GM21576 (cell line): ENCODE measurements at regions not wholly inside any gene's neighbourhood (a gene's known extent, or its start where the extent isn't known, plus 50 kb on each side); places are given as distances from the start of the nearest gene placed in this dataset.

Experiments
- ATAC-seq: cut with Tn5 transposase; IDR thresholded peaks from one replicate; pipeline ENCODE4 v1.9.1; 2021; ENCODE audit warnings: mild to moderate bottlenecking, moderate library complexity; ENCODE audit not compliant: unreplicated experiment

DNA sequence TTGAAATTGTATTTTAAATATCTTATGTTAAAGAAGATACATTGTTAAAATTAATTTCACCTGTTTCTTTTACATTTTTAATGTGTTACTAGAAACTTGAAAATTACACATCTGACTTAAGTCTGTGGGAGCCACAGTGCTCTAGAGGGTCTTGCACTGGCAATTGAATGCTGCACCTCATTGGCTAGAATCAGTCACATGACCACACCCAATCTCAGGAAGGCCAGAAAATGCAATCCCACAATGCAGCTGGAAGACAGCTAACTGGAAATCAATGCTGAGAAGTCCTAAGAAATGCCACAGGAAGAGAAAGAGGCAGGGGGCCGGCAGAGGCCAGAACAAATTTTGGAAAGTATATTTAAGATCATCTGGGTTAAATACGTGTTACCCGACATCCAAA is 189.2 kb upstream of the POU3F3 start:
- ATAC-seq = no peak

- ATAC-seq = no peak
These were observed 185.3 kb upstream of the POU3F3 start for GRCh38 chr2:104668631-104669030.

- ATAC-seq = no peak
These were observed 180.7 kb upstream of the POU3F3 start for GRCh38 chr2:104673225-104673624.

- ATAC-seq = no peak
These were observed 175.7 kb upstream of the POU3F3 start for GRCh38 chr2:104678181-104678580.

DNA sequence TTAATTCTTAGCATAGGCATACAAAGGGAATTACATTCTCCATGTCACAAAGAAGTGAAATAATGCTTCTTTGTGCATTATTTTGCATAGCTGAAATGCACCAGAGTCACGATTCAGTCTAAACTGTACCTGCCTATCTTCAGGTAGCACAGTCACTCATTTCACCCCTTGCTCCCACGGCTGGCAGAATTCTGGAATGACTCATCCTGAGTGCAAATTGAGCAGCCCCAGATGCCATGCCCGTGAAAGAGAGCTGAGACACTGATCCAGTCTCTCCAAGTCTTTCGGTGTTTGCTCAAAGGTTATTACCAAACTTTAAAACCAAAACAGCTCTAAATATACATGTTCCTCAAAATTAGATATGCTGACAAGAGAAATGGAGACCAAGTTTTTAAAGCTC is 168.3 kb upstream of the POU3F3 start:
- no peak for ATAC-seq

DNA sequence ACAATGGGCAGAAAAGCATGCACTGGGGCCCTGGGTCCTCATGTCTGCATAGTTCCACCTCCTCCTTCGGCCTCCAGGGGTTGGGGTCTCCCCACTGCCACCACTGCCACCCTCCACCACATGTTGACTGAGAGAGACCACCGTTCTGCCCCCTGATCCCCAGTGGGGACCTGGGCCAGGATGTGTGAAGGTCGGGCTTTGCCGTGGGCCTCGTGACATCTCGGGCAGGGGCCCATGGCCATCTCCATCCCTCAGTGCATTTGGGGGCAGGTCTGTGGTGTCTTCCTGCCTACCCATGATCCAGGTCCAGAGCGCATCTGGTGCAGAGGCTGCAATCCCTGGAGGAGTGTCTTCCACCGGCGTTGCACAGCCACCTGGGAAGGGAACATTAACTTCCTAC is 166.8 kb upstream of the POU3F3 start:
- no peak for ATAC-seq

DNA sequence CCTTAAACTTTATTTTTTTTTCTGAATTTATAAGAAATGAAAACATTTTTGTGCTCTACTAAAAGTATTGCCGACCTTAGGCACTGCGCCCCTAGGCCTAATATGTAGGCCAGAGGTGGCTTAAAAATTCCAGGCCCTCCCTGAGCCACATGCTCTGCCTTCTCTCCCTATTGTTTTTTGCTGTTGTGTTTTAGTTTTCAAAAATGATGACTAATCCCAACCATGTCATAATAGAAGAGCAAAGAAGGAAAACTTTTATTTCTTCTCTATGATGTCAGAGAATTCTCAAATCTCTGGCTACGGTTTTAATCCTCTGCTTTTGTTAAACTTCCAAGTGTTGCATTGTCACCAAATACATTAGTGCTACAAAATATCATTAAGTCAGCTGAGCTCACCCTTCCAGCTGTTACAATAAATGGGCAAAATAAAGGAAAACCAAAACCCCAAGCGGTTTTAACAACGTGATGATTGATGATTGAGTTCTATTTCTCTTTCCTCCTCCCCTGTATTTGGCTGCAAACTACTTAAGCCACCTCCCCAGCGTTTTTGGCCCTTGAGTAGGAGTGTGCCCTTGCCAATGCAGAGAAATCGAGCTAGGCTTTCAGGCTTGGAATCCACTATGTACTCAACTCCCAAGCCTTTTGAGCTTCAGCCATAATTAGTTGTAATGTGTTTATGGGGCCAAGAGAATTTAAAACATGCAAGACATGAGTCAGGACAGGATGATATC is 163.5 kb upstream of the POU3F3 start:
- ATAC-seq = no peak

- ATAC-seq = no peak
These were observed 155.6 kb upstream of the POU3F3 start for GRCh38 chr2:104698276-104698675.

DNA sequence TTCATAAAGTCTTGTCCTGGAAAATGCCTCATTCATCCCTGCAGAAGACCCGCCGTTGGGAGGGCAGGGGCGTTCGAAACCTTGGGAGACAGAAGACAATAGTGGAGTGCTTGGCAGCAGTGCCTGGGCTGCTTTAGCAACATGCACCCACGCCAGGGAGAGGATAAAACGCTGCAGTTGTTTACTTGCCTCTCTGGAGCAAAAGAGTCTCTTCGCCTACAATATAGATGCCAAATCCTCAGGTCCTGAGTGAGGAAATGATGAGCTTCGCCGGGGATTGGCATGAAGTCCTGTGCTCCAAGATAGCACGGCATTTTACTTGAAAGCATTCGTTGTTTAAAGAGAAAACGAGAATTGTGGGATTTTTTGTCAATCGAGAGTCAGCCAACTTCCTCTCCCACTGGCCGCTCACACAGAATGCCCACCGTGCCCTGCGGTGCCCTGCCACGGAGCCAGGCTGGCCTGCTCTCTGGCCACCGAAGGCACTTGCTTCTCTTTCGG is 152.5 kb upstream of the POU3F3 start:
- no peak for ATAC-seq

DNA sequence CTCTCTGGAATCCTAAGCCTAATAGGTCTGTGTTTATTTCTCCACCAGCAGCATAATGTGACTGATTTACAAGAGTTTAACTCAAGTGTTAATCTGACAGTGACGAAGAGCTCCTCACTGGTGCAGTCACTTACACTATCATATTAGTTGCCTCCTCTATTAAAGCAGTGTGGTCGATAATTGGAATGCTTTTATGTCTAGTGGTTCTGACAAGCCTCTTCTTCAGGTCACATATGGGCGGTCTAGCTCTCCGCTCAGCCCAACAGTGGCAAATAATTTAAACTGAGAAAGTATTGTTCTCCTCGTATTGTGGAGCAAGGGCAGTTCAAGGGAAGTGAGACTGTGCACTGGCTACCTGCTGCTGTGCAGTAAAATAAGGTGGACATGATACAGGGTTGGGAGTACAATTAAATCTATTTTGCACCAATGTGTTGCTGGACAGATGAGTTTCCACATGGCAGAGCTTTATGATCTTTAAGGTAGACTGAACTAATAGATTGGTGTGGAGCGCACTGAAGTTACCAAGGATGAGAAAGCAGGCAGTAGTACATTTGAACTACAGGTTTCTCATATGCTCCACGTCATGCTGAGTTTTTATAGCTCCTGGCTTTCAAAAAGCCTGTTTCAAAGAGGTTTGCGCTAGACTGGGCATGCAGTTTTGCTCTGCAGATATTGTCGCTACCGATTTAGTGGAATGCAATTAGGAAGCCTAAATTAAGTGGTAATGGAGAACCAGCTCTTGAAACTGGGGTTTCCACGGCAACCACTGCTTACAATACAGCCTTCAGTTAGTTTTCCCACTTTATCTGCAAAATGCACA is 151.7 kb upstream of the POU3F3 start:
- no peak for ATAC-seq

- no peak for ATAC-seq
These were observed 150.2 kb upstream of the POU3F3 start for GRCh38 chr2:104703669-104704068.

GRCh38 chr2:104704496-104705245 is 149.2 kb upstream of the POU3F3 start:
- ATAC-seq = no peak

DNA sequence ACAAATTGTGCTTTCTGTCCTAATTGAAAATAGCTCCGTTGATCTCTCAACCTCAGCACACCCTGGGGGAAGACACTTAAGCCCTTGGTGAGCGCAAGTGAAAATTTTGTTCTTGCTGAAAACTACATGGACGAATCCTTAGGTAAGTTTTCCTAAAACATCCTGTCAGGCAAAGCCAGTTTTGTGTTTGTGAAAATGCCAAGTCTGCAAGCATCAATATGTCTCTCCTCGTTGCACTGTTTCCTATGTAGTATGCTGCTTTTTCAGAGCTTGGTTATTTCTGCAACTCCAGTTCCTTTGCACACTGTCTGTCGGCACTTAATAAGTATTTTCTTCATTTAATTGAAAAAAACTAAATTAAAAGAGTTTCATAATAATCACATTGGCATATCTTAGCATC is 146.9 kb upstream of the POU3F3 start:
- no peak for ATAC-seq

GRCh38 chr2:104708967-104709366 is 144.9 kb upstream of the POU3F3 start:
- ATAC-seq = no peak

DNA sequence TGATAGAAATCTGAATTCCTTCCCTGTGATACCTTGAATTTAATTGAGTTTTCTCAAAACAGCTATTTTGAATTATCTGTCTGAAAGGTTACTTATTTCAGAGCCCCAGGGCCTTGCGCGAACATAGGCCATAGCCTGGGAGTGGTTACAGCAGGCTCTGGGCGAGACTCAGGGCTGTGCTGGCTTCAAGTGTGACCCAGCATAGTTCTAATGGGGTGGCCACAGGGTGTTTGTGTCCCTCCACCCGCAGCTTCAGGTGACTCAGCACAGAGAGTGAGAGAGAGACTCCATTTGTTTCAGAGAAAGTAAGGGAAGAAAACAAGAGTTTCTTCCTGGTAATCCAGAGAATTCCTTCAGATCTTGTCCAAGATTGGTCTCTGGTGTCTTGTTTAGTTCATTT is 137.9 kb upstream of the POU3F3 start:
- ATAC-seq = no peak

DNA sequence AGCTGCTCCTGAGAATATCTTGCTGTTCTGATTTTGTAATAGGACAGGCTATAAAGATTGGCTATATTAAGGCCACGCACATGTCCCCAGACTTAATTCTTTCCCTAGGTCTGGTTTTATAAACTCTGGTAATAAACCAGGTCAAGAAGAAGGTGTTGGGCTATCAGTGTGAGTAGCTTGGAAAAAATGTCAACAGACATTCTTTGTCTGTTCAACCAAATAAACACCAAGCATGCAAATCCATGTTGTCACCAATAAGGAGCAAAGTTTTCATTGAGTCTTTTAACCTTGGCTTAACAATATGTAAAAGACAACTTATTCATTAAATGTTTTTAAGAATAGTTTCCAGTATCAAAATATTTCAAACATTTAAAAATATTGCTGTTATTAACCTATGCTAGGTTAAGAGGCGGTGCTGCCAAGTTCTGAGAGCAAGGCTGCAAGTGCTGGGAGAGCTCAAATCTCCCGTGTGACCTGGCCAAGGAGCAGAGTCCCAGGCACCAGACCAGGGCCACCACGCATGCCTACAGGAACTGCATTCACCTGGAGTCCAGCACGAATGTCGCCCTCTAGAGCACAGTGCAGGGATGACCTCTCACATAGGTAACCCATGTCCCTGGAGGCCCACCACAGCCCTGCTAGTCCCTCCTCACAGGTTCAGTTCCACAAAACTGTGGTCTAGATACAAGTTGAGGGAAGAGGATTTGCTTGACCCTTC is 120.5 kb upstream of the POU3F3 start:
- ATAC-seq = peak; percentile 92

DNA sequence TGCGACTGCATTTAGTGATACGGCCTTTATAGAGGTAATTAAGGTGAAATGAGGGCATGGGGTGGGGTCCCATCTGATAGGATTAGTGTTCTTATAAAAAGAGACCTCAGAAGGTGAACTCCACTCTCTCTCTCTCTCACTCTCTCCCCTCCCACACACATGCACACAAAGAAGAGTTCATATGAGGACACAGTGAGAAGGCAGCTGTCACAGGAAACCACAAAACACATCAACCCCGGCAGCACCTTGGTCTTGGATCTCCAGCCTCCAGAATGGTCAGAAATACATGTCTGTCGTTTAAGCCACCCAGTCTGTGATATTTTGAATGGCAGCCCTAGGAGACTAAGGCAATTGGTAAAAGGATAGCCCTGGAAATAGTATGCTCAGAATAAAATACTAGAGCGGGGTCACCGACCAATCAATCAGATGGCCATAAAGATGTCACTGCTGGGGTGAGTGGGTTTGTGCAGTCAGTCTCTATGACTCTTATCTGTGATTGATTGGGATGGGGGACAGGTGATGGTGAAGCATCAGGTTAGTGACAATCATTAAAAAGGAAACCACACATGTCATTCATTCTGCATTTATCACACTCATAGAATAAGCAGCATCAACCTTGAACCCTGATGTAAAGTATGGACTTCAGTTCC is 118.9 kb upstream of the POU3F3 start:
- no peak for ATAC-seq

DNA sequence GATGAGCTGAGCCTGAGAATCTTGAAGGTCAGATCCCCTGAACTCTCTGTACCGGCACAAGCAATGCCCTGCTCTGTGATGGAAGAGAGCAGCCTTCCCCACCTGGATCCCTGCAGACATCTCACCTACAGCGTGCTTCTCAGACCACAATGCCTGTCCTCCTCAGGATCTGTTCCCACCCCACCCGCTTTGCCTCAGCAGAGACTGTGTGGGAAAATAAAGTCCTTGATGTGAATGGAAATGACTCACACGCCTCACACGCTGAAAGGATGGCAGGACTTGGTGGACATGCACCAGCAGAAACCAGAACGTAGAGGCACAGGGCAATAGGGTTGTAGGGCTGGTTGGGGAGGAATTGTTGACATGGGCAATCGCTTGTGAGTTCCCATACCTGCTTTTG is 117.9 kb upstream of the POU3F3 start:
- no peak for ATAC-seq

DNA sequence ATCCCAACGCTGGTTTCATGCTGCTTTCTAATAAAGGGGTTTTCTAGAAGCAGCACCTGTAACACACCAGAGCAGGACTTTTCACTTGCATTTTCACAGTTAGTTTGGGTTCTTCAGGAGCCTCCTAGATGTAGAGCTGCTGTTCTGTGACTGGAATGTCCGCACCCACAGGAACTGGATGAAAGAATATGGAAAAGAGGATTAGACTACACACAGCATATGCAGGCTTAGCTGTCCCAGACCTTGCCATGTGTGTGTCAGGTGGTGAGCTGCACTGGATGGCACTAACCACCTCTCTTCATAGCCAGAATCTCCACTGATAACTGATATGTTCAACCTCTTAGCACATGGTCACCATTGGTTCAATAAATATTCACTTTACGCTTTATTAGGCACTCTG is 112.1 kb upstream of the POU3F3 start:
- ATAC-seq = no peak

- no peak for ATAC-seq
These were observed 109.4 kb upstream of the POU3F3 start for GRCh38 chr2:104744537-104744936.
